Keratinocyte (primary cell): ENCODE measurements at regions not wholly inside any gene's neighbourhood (a gene's known extent, or its start where the extent isn't known, plus 50 kb on each side); places are given as distances from the start of the nearest gene placed in this dataset.

Experiments
- EZH2 ChIP-seq: IDR thresholded peaks from one replicate; pipeline ENCODE4 v1.6.1; 2012; ENCODE audit warnings: inconsistent platforms, mild to moderate bottlenecking, low read length, moderate library complexity
- TF ChIP-seq, protein P1 (sequence below), 3 experiments: IDR thresholded peaks in 1 of 3; conservative IDR thresholded peaks in 1 of 3; optimal IDR thresholded peaks in 1 of 3; 2 replicates in 2 of 3; 3 replicates in 1 of 3; pipeline versions ENCODE3 to v1.5.1; 2011; ENCODE audit warnings: low read length in 3 of 3, mild to moderate bottlenecking in 3 of 3, moderate library complexity in 2 of 3, control low read depth in 1 of 3, inconsistent platforms in 1 of 3; ENCODE audit not compliant: insufficient read depth in 2 of 3; ENCODE audit errors: extremely low read depth in 1 of 3

DNA sequence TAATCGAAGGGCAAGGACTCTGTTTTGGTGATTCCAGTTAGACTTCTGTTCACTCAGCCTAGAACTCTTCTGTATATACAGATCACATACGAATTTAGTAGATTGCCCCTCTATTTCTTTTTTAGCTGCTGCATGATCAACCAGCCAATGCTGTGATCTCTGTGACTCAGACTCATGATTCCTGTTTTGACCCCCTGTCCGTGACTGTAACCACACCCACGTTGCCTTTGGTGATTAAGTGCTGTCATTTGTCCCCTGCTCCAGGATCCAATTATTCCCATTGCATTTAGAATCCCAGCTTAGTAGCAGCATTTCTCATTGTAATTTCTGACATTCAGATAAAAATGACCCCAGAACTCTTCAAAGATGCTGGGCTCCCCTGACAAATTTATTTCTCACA, 545.7 kb downstream of the NPIPA7 start:
- TF ChIP-seq, protein P1, sequence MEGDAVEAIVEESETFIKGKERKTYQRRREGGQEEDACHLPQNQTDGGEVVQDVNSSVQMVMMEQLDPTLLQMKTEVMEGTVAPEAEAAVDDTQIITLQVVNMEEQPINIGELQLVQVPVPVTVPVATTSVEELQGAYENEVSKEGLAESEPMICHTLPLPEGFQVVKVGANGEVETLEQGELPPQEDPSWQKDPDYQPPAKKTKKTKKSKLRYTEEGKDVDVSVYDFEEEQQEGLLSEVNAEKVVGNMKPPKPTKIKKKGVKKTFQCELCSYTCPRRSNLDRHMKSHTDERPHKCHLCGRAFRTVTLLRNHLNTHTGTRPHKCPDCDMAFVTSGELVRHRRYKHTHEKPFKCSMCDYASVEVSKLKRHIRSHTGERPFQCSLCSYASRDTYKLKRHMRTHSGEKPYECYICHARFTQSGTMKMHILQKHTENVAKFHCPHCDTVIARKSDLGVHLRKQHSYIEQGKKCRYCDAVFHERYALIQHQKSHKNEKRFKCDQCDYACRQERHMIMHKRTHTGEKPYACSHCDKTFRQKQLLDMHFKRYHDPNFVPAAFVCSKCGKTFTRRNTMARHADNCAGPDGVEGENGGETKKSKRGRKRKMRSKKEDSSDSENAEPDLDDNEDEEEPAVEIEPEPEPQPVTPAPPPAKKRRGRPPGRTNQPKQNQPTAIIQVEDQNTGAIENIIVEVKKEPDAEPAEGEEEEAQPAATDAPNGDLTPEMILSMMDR (optimal IDR thresholded peaks at IDR 0.05 in 1 of 3, IDR thresholded peaks at IDR 0.05 in 1 of 3, conservative IDR thresholded peaks at IDR 0.05 in 1 of 3; ENCODE audit: extremely low read depth in 1 of 3, insufficient read depth in 2 of 3, low read length in 3 of 3): no peak
- TF ChIP-seq EZH2: no peak
